GM21576 (cell line): ENCODE measurements at regions not wholly inside any gene's neighbourhood (a gene's known extent, or its start where the extent isn't known, plus 50 kb on each side); places are given as distances from the start of the nearest gene placed in this dataset.
"Not testable (repeated sequence)": the region's sequence is repeated elsewhere in the genome, so short reads cannot be mapped to it uniquely, and the experiment has no call there.

Experiments used
- ATAC-seq: cut with Tn5 transposase; IDR thresholded peaks from one replicate; pipeline ENCODE4 v1.9.1; 2021; ENCODE audit warnings: mild to moderate bottlenecking, moderate library complexity; ENCODE audit not compliant: unreplicated experiment

- ATAC-seq = no peak
These were observed 519.7 kb downstream of the PCDH7 start for GRCh38 chr4:31239886-31240285.

- ATAC-seq = no peak
These were observed 521.4 kb downstream of the PCDH7 start for GRCh38 chr4:31241504-31242106.

- no peak for ATAC-seq
These were observed 526.7 kb downstream of the PCDH7 start for GRCh38 chr4:31246856-31247255.

- no peak for ATAC-seq
These were observed 539.0 kb downstream of the PCDH7 start for GRCh38 chr4:31259119-31259518.

- no peak for ATAC-seq
These were observed 541.5 kb downstream of the PCDH7 start for GRCh38 chr4:31261632-31262031.

- ATAC-seq = not testable (repeated sequence)
These were observed 545.9 kb downstream of the PCDH7 start for GRCh38 chr4:31266094-31266493.

GRCh38 chr4:31272331-31273061, 552.3 kb downstream of the PCDH7 start:
- no peak for ATAC-seq

GRCh38 chr4:31275906-31276305, 555.7 kb downstream of the PCDH7 start:
- ATAC-seq = no peak

- no peak for ATAC-seq
These were observed 563.5 kb downstream of the PCDH7 start for GRCh38 chr4:31283679-31284078.

- ATAC-seq = peak; percentile 32
These were observed 570.7 kb downstream of the PCDH7 start for GRCh38 chr4:31290836-31291235.

- ATAC-seq = peak; percentile 85
These were observed 571.1 kb downstream of the PCDH7 start for GRCh38 chr4:31291238-31291637.

- no peak for ATAC-seq
These were observed 574.7 kb downstream of the PCDH7 start for GRCh38 chr4:31294655-31295480.

- no peak for ATAC-seq
These were observed 578.6 kb downstream of the PCDH7 start for GRCh38 chr4:31298737-31299136.

GRCh38 chr4:31307029-31307428, 586.9 kb downstream of the PCDH7 start:
- no peak for ATAC-seq

- no peak for ATAC-seq
These were observed 604.6 kb downstream of the PCDH7 start for GRCh38 chr4:31324814-31325213.

- ATAC-seq = no peak
These were observed 605.1 kb downstream of the PCDH7 start for GRCh38 chr4:31325300-31325699.

- no peak for ATAC-seq
These were observed 606.9 kb downstream of the PCDH7 start for GRCh38 chr4:31327031-31327430.

GRCh38 chr4:31328932-31329331, 608.8 kb downstream of the PCDH7 start:
- ATAC-seq = no peak

- ATAC-seq = no peak
These were observed 614.1 kb downstream of the PCDH7 start for GRCh38 chr4:31334086-31334910.

GRCh38 chr4:31338000-31338399, 617.8 kb downstream of the PCDH7 start:
- no peak for ATAC-seq
